Thoracic aorta (tissue), 2 donors: ENCODE measurements at regions not wholly inside any gene's neighbourhood (a gene's known extent, or its start where the extent isn't known, plus 50 kb on each side); places are given as distances from the start of the nearest gene placed in this dataset.
"Not testable (repeated sequence)": the region's sequence is repeated elsewhere in the genome, so short reads cannot be mapped to it uniquely, and the experiment has no call there.

ENCODE experiments used
- ATAC-seq: fragments of 150-250 bp; one replicate; pipeline ENCODE4 v1.8.0; 2017; ENCODE audit warnings: low read depth; ENCODE audit not compliant: insufficient number of reproducible peaks, low FRiP score
- DNase-seq: peaks from one replicate; pipeline ENCODE4 v3.0.0-alpha.2; 2020; ENCODE audit warnings: low spot score
- H3K27ac ChIP-seq, 2 donors: fragments of 200-600 bp; sonication (generic); 1 replicate in 1 of 2; 2 replicates in 1 of 2; pipeline ENCODE4 v1.5.1; 2016; ENCODE audit warnings: mild to moderate bottlenecking in 2 of 2, moderate library complexity in 2 of 2
- H3K27me3 ChIP-seq: fragments of 200-600 bp; sonication (generic); replicated peaks from 2 replicates; pipeline ENCODE4 v1.6.0; 2016; ENCODE audit warnings: mild to moderate bottlenecking; ENCODE audit not compliant: insufficient read depth
- H3K36me3 ChIP-seq: fragments of 200-600 bp; sonication (generic); one replicate; pipeline ENCODE4 v1.5.1; 2016
- H3K4me1 ChIP-seq, 2 donors: fragments of 200-600 bp; sonication (generic); 1 replicate in 1 of 2; 2 replicates in 1 of 2; pipeline versions ENCODE4 v1.5.1 to v1.6.0; 2016; ENCODE audit warnings: low read depth in 2 of 2, mild to moderate bottlenecking in 1 of 2; ENCODE audit not compliant: control insufficient read depth in 1 of 2
- H3K4me3 ChIP-seq: fragments of 200-600 bp; sonication (generic); 2 replicates; pipeline ENCODE4 v1.5.1; 2016; ENCODE audit warnings: mild to moderate bottlenecking
- H3K9me3 ChIP-seq: fragments of 200-600 bp; sonication (generic); 2 replicates; pipeline ENCODE4 v1.5.1; 2016
- TF ChIP-seq, protein P1 (sequence below): fragments of 200-600 bp; sonication (generic); IDR thresholded peaks from one replicate; pipeline ENCODE4 v1.5.1; 2019; ENCODE audit warnings: antibody characterized with exemption

DNA sequence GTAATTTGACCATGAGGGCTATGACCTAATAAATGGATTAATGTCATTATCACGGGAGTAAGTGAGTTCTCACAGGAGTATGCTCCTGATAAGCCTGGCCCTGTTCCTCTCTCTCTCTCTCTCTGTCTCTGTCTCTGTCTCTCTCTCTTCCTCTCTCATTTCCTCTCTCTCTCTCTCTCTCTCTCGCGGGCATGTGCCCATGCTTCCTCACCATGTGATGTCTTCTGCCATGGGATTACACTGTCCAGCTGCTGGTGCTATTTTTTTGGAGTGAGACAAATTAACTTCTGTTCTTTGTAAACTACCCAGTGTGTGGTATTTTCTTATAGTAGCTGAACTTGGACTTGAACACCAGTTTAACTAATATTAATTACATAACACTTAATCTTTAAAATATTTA, 374.3 kb upstream of the GJE1 start:
- ATAC-seq (no peak), DNase-seq (no peak)
- H3K4me1 ChIP-seq = no peaks in the 10 kb centered on the region
- no peaks in the 10 kb centered on the region for H3K36me3 ChIP-seq
- no peaks in the 10 kb centered on the region for H3K9me3 ChIP-seq
- H3K27me3 ChIP-seq = no peaks in the 10 kb centered on the region
- H3K4me3 ChIP-seq = no peak overlapping the region
- TF ChIP-seq, protein P1, sequence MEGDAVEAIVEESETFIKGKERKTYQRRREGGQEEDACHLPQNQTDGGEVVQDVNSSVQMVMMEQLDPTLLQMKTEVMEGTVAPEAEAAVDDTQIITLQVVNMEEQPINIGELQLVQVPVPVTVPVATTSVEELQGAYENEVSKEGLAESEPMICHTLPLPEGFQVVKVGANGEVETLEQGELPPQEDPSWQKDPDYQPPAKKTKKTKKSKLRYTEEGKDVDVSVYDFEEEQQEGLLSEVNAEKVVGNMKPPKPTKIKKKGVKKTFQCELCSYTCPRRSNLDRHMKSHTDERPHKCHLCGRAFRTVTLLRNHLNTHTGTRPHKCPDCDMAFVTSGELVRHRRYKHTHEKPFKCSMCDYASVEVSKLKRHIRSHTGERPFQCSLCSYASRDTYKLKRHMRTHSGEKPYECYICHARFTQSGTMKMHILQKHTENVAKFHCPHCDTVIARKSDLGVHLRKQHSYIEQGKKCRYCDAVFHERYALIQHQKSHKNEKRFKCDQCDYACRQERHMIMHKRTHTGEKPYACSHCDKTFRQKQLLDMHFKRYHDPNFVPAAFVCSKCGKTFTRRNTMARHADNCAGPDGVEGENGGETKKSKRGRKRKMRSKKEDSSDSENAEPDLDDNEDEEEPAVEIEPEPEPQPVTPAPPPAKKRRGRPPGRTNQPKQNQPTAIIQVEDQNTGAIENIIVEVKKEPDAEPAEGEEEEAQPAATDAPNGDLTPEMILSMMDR = no peak
- no peak overlapping the region for H3K27ac ChIP-seq

DNA sequence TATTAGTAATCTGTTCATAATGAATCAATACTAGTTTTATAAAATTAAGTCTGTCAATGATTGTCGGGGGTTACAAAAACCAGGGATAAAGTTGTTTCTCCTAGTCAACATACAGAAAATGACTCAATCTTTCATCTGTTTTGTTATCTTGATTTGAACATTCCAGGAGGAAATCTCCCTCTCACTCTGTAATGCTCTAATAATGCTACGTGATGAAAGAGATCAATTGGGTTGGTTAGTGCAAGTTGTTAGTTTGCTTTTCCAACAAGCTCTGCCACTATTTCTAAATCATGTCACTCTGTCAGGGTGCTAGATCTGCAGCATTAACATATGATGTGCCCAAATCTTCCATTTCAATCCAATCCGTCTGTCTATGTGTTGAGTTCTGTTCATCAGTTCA, 379.5 kb upstream of the GJE1 start:
- no peaks in the 10 kb centered on the region for H3K27me3 ChIP-seq
- ATAC-seq = no peak
- no peak for DNase-seq
- no peaks in the 10 kb centered on the region for H3K9me3 ChIP-seq
- TF ChIP-seq, protein P1 = no peak
- H3K4me3 ChIP-seq = no peak overlapping the region
- no peaks in the 10 kb centered on the region for H3K4me1 ChIP-seq
- no peaks in the 10 kb centered on the region for H3K36me3 ChIP-seq
- no peak overlapping the region for H3K27ac ChIP-seq

DNA sequence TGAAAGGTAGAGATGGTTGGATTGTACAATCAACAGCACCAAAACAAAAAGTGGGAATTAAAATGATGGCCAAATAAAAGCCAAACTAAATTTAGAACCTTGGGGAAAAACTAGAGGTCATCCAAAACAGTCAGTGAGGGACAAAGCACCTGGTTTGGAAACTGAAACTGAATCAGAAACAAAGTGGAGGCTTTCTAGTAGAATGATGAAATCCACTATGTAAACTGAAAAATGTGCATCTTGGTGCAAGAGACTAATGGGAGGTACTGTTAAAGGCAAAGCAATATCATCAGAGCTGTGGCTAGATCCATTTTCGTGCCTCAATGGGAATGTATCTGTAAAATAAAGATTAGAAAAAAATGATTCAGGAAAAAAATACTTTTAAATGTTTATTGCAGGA, 380.0 kb upstream of the GJE1 start:
- no peaks in the 10 kb centered on the region for H3K9me3 ChIP-seq
- no peaks in the 10 kb centered on the region for H3K4me1 ChIP-seq
- ATAC-seq (no peak), DNase-seq (no peak)
- H3K4me3 ChIP-seq = no peak overlapping the region
- H3K36me3 ChIP-seq = no peaks in the 10 kb centered on the region
- TF ChIP-seq, protein P1 = no peak
- no peak overlapping the region for H3K27ac ChIP-seq
- H3K27me3 ChIP-seq = no peaks in the 10 kb centered on the region

DNA sequence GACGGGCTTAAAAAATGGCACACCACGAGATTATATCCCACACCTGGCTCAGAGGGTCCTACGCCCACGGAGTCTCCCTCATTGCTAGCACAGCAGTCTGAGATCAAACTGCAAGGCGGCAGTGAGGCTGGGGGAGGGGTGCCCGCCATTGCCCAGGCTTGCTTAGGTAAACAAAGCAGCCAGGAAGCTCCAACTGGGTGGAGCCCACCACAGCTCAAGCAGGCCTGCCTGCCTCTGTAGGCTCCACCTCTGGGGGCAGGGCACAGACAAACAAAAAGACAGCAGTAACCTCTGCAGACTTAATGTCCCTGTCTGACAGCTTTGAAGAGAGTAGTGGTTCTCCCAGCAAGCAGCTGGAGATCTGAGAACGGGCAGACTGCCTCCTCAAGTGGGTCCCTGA, 386.4 kb upstream of the GJE1 start:
- DNase-seq, H3K9me3 ChIP-seq, H3K27me3 ChIP-seq, H3K4me1 ChIP-seq, H3K4me3 ChIP-seq, H3K36me3 ChIP-seq, ATAC-seq, H3K27ac ChIP-seq: not testable (repeated sequence)

DNA sequence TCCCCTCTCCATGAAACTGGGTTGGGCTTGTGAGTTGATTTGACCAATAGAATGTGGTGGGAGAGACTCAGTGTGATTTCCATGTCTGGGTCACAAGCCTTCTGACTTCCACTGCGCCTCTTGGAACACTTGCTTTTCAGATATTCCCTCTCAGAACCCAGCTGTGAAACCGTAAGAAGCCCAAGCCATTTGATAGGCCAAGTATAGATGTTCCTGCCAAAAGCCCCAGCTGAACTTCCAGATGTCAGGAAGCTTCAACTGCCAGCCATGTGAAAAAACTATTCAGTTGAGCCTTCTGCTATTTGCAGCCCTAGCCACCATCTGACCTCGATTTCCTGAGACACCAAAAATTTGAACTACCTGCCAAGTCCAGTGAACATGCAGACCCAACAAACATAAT, 387.8 kb upstream of the GJE1 start:
- DNase-seq = no peak
- ATAC-seq = no peak
- Histone ChIP-seq H3K27ac (no peak overlapping the region), H3K4me1 (no peaks in the 10 kb centered on the region), H3K27me3 (no peaks in the 10 kb centered on the region), H3K4me3 (no peak overlapping the region), H3K36me3 (no peaks in the 10 kb centered on the region), H3K9me3 (no peaks in the 10 kb centered on the region)
- TF ChIP-seq, protein P1 = no peak

DNA sequence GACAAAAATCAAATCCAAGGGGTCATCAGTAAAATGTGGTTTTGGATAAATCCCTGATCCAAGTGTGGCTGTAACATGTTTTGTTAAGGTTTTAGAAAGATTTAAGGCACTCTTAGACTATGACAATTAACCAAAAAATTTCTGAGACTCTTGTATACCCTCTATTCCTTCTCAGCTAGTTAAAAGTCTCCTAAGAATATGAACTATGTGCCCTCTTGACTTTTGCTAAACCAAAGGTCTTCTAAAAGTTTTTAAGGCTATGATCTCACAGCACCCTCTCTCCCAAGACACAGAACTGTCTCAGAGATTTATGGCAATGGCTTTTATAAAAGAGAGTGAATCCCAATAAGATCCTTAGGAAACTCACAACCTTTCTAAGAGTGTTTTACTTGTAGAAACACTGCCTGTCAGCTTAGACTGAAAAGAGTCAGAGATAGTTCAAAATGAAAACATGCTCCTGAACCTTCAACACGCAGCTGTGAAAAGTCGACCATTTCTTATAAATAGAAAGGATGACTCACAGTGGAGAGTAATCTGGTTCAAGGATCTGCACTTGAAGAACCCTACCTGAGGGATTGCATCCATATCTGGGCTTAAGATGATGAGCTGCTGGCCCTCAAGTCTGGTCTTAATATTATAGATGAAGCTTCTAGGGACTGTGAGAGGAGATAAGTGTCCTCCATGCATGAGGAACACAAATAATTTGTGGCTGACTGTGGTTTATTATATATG, 388.4 kb upstream of the GJE1 start:
- Histone ChIP-seq H3K4me1 (no peaks in the 10 kb centered on the region), H3K27me3 (no peaks in the 10 kb centered on the region), H3K27ac (no peak overlapping the region), H3K36me3 (no peaks in the 10 kb centered on the region), H3K9me3 (no peaks in the 10 kb centered on the region), H3K4me3 (no peak overlapping the region)
- DNase-seq (no peak), ATAC-seq (no peak)
- TF ChIP-seq, protein P1 = no peak
